Stimulated activated effector memory CD8-positive, alpha-beta T cell treated with anti-CD3 and anti-CD28 coated beads, Interleukin-12 subunit alpha, Interleukin-12 subunit beta, amount 100 ng/mL, for 72 hours (primary cell): ENCODE measurements at regions not wholly inside any gene's neighbourhood (a gene's known extent, or its start where the extent isn't known, plus 50 kb on each side); places are given as distances from the start of the nearest gene placed in this dataset.
A peak's percentile ranks its signal among the peaks of the same experiment; 100 is the strongest.
"Not testable (repeated sequence)": the region's sequence is repeated elsewhere in the genome, so short reads cannot be mapped to it uniquely, and the experiment has no call there.

ENCODE experiments used
- ATAC-seq: fragments of 150-1000 bp; cut with Tn5 transposase; 2 replicates; pipeline ENCODE4 v1.10.0; 2021
- DNase-seq, 2 donors: peaks; one replicate each; pipeline ENCODE4 v3.0.0; 2021 to 2022; ENCODE audit warnings: low spot score in 2 of 2
- H3K27ac Mint-ChIP-seq: one replicate; pipeline ENCODE4 v1.8.0; 2022; ENCODE audit warnings: mild to moderate bottlenecking, mixed read lengths
- H3K36me3 Mint-ChIP-seq: one replicate; pipeline ENCODE4 v1.8.0; 2022; ENCODE audit warnings: mild to moderate bottlenecking, mixed read lengths
- H3K4me1 Mint-ChIP-seq: one replicate; pipeline ENCODE4 v1.8.0; 2022; ENCODE audit warnings: mixed read lengths
- H3K4me3 Mint-ChIP-seq: one replicate; pipeline ENCODE4 v1.8.0; 2022; ENCODE audit warnings: mild to moderate bottlenecking, mixed read lengths
- H3K9me3 Mint-ChIP-seq: one replicate; pipeline ENCODE4 v1.8.0; 2022; ENCODE audit warnings: mixed read lengths

DNA sequence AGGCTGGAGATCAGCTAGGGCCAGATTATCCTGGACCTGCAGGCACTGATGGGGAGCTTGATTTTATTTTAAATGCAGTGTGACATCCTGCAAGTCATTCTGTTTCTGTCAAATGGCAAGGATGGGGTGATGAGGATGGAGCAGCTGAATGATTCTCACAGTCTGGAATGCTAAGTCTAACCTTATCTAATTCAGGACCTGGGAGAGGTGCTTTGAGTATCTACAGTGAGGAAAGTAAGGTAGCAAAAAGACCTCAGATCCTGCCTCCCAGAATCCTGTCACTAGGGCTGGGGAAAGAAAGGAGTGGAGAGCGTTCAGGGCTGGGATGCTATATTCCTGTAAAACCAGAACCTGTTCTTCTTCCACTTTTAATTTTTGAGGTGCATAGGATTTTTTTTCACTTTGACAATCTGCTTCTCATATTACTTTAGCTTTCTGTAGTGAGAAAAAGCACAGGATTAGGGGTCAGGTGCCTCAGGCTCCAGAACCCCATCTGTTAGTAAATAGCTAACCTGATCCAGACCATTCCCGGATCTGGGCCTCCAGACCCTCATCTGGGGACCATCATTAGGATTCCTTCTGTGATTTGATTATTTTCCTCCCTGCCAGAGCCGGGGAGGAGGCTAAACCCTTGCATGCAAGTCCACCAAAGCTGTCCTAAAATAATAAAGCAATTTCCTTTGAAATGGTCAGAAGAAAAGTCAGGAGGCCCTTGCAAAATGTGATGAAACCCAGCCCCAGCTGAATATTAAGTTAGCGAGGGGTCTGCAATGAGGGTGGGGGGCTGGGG lies 54.7 kb downstream of the ASCL1 start:
- no peak overlapping the region for H3K27ac Mint-ChIP-seq
- DNase-seq = no peak
- no peaks in the 10 kb centered on the region for H3K36me3 Mint-ChIP-seq
- ATAC-seq = no peak
- no peak overlapping the region for H3K4me3 Mint-ChIP-seq
- H3K9me3 Mint-ChIP-seq = no peaks in the 10 kb centered on the region
- no peaks in the 10 kb centered on the region for H3K4me1 Mint-ChIP-seq

DNA sequence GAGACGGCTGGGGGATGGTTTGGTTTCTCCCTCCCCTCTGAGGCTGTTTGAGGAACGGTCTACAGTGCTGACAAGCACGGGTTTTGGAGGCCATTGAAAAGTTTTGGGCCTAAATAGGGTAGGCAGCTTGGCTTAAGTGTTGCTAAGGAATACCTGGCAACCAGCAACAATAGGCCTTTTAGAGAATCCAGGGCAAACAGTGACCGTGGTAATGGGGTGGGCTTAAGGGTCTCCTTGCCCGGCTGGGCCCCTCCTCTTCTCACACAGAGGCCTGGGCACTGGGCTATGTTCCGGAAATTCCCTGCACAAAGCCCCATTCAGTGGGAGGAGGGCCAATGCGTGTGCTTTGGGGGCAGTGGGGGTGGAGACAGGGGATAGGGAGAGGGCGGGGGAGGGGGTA lies 55.4 kb downstream of the ASCL1 start:
- Mint-ChIP-seq H3K4me3 (no peak overlapping the region), H3K9me3 (no peaks in the 10 kb centered on the region), H3K27ac (no peak overlapping the region), H3K4me1 (no peaks in the 10 kb centered on the region), H3K36me3 (no peaks in the 10 kb centered on the region)
- DNase-seq = no peak
- ATAC-seq = no peak

DNA sequence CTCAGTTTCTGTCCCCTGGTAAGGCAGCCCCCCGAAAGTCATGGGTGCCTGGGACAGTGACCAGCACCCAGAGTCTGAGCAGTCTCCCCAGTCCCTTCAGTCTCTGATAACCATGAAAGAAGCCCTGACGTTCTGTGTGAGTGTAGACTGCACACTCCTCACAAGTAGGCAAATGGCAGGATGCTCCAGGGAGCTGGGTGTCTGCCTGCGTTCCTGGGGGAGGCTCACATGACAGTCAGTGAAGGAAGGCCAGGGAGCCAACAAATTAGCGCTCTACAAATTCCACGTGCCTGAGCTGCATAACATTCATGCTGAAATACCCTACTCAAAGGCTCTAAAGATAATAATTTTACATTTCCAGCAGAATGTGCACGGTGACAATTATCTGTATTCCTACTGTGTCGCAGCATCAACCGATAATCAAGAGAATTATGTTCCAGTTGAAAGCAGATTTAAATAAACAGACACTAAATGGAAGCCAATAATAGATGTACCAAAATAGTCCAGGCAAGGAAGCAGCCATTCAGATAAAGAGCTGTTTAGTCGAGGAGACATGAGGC lies 56.3 kb downstream of the ASCL1 start:
- Mint-ChIP-seq H3K9me3 (no peaks in the 10 kb centered on the region), H3K4me3 (no peak overlapping the region), H3K36me3 (no peaks in the 10 kb centered on the region), H3K27ac (no peak overlapping the region), H3K4me1 (no peaks in the 10 kb centered on the region)
- DNase-seq (no peak), ATAC-seq (peak; percentile 21)

DNA sequence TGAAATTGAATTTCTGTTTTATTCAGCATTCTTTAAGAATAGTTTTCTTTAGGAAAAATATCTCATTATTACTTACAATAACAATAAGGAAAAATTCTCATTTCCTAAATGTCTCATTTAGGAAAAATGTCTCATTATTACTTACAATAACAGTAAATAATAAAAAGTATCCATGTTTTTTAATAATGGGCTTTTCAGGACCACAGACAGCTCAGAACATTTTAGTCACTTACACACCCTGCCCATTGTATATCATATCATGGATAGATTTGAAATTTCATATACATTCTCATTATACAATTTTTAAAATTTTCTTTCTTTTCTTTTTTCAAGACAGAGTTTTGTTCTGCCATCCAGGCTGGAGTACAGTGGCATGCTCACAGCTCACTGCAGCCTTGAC lies 58.9 kb downstream of the ASCL1 start:
- no peaks in the 10 kb centered on the region for H3K36me3 Mint-ChIP-seq
- H3K4me1 Mint-ChIP-seq = no peaks in the 10 kb centered on the region
- no peak overlapping the region for H3K4me3 Mint-ChIP-seq
- ATAC-seq = no peak
- no peak for DNase-seq
- no peak overlapping the region for H3K27ac Mint-ChIP-seq
- no peaks in the 10 kb centered on the region for H3K9me3 Mint-ChIP-seq

DNA sequence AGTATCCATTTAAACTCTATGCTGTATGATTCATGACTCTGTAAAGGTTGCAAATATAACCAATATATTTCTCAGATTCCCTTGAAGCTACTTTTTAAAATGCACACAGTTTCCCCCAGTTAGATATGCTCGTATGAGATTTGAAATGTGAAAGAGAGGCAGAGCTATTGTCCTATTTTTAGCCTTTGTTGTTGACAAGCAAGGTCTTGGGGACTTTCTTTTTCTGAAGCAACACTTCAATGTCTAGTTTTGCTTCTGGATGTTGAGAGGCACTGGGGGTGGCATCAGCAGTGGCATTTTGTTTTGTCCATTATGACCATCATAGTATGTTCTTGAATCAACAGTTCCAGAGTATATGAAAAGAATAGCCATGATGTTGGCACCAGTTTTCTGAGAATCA lies 63.4 kb downstream of the ASCL1 start:
- no peaks in the 10 kb centered on the region for H3K36me3 Mint-ChIP-seq
- H3K27ac Mint-ChIP-seq = no peak overlapping the region
- DNase-seq (no peak), ATAC-seq (no peak)
- no peak overlapping the region for H3K4me3 Mint-ChIP-seq
- no peaks in the 10 kb centered on the region for H3K4me1 Mint-ChIP-seq
- H3K9me3 Mint-ChIP-seq = no peaks in the 10 kb centered on the region

DNA sequence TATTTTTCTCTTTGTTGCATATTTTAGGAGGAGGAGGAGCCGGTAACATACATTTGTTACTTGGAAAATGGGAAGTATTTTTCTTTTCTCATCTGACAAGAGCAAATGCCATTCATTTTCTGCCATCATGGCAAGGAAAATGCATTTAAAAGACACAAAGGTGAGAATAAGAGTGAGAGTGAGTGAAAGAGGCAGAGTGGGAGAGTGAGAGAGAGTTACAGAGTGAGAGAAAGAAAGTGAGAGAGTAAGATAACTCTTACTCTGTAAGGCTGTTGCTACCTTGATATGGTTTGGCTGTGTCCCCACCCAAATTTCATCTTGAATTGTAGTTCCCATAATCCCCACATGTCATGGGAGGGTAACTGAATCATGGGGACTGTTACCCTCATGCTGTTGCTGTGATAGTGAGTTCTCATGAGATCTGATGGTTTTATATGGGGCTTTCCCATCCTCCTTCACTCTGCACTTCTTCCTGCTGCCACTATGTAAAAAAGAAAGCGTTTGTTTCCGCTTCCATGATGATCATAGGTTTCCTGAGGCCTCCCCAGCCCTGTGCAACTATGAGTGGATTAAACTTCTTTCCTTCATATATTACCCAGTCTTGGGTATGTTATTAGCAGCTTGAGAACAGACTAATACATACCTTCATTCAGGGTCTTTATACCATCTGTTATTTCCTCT lies 64.2 kb downstream of the ASCL1 start:
- Mint-ChIP-seq H3K9me3 (no peaks in the 10 kb centered on the region), H3K27ac (no peak overlapping the region), H3K4me3 (no peak overlapping the region), H3K4me1 (no peaks in the 10 kb centered on the region), H3K36me3 (no peaks in the 10 kb centered on the region)
- no peak for DNase-seq
- ATAC-seq = no peak

DNA sequence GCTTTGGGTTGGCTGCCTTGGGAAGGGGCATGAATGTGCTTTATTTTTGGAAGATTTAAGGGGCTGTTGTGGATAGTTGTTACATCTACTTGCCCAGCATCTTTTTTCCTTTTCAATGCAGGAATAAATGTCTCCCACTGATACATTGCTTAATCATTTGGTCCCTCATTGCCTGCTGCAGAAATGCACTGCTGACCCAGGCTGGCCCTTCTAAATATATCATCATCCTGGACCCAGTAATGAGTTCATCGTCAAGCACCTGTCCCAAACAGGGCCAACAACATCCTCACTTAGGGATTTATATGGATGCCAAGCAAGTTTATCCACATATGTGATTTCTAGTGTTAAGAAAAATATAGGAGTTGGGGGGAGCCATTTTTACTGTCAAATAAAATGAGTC lies 67.2 kb downstream of the ASCL1 start:
- H3K36me3 Mint-ChIP-seq = no peaks in the 10 kb centered on the region
- H3K4me3 Mint-ChIP-seq = no peak overlapping the region

DNA sequence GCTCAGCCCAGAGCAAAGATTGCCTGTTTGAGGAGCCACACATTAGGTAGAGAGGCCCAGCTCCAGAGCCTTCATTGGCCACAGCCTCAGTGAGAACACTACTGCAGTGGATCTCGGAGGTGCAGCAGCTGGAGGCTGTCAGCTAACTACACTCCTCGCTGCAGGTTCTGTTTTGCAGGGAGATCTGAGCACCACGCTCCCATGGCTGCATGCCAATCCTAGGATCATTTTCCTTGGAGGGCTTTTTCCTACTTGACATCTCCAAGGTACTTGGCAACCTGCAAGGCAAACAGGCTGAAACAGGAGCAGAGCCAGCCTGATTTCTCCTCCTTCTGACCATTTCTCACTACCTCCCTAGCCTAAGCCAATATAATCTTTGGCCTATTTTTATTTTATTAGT lies 69.2 kb downstream of the ASCL1 start:
- ATAC-seq, H3K4me3 Mint-ChIP-seq, DNase-seq, H3K36me3 Mint-ChIP-seq, H3K4me1 Mint-ChIP-seq, H3K27ac Mint-ChIP-seq, H3K9me3 Mint-ChIP-seq: not testable (repeated sequence)

More for the DNA sequence above, 67.2 kb downstream of the ASCL1 start:
- DNase-seq (no peak), ATAC-seq (no peak)
- Mint-ChIP-seq H3K27ac (no peak overlapping the region), H3K4me1 (no peaks in the 10 kb centered on the region), H3K9me3 (no peaks in the 10 kb centered on the region)

DNA sequence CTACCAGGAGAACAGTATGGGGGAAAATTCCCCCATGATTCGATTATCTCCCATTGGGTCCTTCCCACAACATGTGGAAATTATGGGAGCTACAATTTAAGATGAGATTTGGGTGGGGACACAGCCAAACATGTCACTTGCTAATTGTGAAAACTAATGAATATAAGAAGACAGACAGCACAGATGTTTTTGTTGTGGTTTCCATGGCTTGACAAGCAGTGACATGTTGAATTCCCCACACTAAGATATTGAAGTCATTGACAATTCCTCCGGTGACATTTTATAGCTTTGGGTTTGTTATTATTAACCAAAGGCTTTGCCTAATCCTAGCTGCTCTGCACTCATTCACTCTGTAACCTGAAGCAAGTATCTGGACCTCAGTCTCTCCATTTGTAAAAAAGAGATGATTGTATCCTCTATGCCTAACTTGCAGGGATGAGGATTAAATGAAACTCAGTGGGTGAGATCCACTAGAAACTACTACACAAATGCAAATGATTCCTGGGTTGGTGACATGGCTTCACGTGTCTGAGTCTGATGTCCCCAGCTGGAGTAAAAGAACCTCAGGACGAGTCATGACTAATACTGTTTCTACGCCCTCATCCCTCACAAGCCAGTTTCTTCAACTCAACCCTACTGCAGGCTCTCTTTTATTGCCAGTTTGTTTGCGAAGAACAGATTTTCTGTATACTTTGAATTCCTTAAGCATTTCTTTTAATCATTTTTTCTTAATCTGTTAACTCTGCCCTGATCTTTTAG lies 71.6 kb downstream of the ASCL1 start:
- H3K9me3 Mint-ChIP-seq = no peaks in the 10 kb centered on the region
- no peak for ATAC-seq
- H3K4me3 Mint-ChIP-seq = no peak overlapping the region
- H3K4me1 Mint-ChIP-seq = no peaks in the 10 kb centered on the region
- DNase-seq = no peak
- no peaks in the 10 kb centered on the region for H3K36me3 Mint-ChIP-seq
- no peak overlapping the region for H3K27ac Mint-ChIP-seq

DNA sequence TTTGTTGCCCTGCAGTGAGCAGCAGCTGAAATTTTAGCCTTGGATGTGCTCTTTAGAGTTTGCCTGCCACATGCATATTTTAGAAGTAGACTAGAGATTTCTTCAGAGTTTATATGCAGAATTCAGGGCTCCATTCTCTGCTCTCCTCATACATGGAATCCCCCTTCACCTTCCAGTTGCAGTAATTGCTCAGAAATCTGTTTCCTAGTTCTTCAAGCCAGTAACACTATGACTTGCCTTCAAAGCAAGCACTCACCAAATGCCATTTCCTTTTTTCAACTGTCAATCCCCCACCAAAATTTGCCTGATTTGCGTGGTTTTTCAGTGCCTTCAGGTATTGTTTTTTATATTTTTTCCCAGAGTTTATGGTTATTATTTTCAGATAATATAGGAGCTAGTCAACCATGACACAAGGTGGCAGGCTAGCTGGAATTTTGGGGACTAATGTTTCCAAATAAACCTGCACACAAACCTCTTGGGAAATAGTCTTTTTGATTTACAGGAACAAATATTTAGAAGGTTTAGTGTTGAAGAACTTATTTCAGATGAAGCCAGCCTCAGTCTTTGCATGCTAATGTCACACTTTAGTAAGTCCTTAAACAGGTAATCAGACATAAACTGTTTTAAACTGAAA lies 79.2 kb downstream of the ASCL1 start:
- Mint-ChIP-seq H3K4me3 (no peak overlapping the region), H3K9me3 (no peaks in the 10 kb centered on the region), H3K27ac (no peak overlapping the region), H3K36me3 (no peaks in the 10 kb centered on the region), H3K4me1 (no peaks in the 10 kb centered on the region)
- DNase-seq (no peak), ATAC-seq (no peak)

DNA sequence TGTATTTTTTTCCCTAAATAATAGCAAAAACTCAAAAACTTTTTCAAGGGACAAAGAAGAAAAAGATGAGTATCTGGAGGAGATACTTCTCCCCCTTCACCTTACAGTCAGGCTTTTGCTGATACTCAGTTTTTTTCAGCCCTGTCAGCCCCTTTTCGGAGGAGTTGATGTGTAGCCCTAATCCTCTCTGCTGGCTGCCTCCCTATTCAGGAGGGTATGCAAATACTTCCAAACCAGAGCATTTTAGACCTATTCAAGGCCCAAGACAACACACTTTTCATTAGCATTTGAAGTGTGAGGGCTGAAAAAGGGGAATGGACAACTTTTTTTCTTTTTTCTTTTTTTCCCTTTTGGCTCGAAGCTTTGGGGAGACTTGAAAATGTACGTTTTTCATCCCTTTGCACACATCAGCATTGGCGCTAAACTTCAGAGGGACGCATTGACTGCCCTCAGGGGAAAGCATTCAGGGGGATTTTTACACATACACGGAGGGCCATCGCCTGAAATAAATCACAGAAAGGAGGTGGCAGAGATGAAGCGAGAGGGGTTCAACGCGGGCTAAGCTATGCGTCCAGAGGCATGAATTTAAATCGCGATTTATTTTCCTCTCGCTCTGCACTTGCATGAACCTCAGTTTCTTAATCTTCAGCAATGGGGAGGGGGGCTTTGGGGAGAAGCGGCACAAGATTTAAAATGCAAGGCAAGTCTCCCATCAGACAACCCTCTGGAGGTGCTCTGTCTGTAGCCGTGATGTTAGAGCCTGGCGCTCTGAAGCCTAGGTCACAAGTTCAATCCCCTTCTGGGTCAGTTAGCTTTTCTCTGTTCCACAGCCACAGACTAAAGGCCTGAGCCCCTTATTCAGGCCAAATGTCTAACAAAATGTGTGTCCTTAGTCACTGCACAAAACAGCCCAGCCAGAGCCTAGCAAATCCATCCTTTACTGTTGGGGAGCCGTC lies 86.3 kb downstream of the ASCL1 start:
- H3K4me3 Mint-ChIP-seq = no peak overlapping the region
- H3K4me1 Mint-ChIP-seq = no peaks in the 10 kb centered on the region
- ATAC-seq (no peak), DNase-seq (no peak)
- no peaks in the 10 kb centered on the region for H3K36me3 Mint-ChIP-seq
- H3K27ac Mint-ChIP-seq = no peak overlapping the region
- no peaks in the 10 kb centered on the region for H3K9me3 Mint-ChIP-seq

DNA sequence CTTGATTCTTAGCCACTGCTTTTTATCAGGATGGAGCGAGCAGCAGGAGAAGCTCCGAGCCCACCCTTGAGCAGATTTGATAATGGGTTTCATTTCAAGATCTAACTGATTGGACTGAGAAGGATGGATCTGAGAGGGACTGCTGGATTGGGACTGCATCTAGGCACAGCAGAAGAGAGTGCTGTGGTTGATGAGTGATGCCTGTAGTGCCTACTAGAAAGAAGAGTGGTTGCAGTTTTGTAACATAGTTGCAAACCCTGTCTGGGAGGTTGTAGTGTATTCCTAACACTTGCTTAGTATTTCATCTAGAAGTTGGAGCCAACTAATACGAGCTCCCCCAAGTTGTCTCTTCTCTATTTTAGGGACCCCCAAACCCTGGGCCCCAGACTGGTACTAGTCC lies 88.7 kb downstream of the ASCL1 start:
- no peak overlapping the region for H3K27ac Mint-ChIP-seq
- DNase-seq (no peak), ATAC-seq (no peak)
- H3K9me3 Mint-ChIP-seq = peaks cover 7% of the 10 kb centered on the region
- H3K4me3 Mint-ChIP-seq = no peak overlapping the region
- no peaks in the 10 kb centered on the region for H3K4me1 Mint-ChIP-seq
- no peaks in the 10 kb centered on the region for H3K36me3 Mint-ChIP-seq

DNA sequence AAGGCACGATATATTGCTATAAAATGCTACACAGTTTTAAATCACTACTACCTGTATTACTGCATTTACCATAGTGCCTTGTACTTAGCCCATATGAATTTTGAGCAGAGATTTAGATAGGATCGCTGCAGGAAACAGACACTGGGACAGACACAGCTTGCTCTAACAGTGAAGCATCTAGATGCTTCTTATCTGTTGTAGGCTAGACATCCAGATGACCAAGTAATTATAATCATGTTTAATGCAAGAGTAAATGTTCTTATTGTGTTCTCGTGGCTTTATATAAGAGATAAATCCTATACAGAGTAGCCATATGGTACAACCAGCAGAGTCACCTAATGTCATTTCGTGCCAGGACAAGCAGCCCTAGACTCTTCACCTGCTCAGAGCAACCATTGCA lies 92.8 kb downstream of the ASCL1 start:
- H3K4me1 Mint-ChIP-seq = no peaks in the 10 kb centered on the region
- H3K9me3 Mint-ChIP-seq = peaks cover 7% of the 10 kb centered on the region
- DNase-seq (no peak), ATAC-seq (no peak)
- no peaks in the 10 kb centered on the region for H3K36me3 Mint-ChIP-seq
- H3K4me3 Mint-ChIP-seq = no peak overlapping the region
- H3K27ac Mint-ChIP-seq = no peak overlapping the region

DNA sequence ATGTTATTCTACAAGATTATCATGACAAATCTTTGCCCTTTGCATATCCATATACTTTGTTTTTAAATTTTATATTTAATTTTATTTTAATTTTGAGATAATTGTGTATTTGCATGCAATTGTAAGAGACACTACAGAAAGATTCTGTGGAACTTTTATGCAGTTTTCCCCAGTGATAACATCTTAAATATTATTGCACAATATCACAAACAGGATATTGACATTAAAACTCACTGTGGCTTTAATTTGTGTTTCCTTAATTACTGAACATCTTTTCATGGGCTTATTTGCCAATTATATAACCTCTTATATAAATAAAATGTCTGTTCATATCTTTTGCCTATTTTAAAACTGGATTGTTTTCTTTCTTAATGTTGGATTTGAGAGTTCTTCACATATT lies 95.6 kb downstream of the ASCL1 start:
- ATAC-seq (no peak), DNase-seq (no peak)
- H3K27ac Mint-ChIP-seq = no peak overlapping the region
- no peak overlapping the region for H3K4me3 Mint-ChIP-seq
- H3K36me3 Mint-ChIP-seq = no peaks in the 10 kb centered on the region
- H3K4me1 Mint-ChIP-seq = no peaks in the 10 kb centered on the region
- H3K9me3 Mint-ChIP-seq = peaks cover 7% of the 10 kb centered on the region
